SK-N-SH (cell line): ENCODE measurements at regions not wholly inside any gene's neighbourhood (a gene's known extent, or its start where the extent isn't known, plus 50 kb on each side); places are given as distances from the start of the nearest gene placed in this dataset.

ENCODE experiments used
- CTCF ChIA-PET: fragments of 300-600, 350-600 bp; formaldehyde crosslinking; extraction: SDS; loops from one replicate; lab custom pipeline; 2021; lab: Yijun Ruan, JAX
- POLR2A ChIA-PET: fragments of 350-600 bp; sonication (Branson Sonifier 250); formaldehyde crosslinking; extraction: SDS; loops from one replicate; lab custom pipeline; 2020; ENCODE audit warnings: antibody characterized with exemption, inconsistent platforms; lab: Yijun Ruan, JAX
- DNase-seq: peaks from one replicate; pipeline ENCODE4 v3.0.0; 2012
- H2AFZ ChIP-seq: fragments of 200-600 bp; sonication (generic); 2 replicates; pipeline ENCODE4 v1.8.1; 2016; ENCODE audit warnings: antibody characterized with exemption, mild to moderate bottlenecking, low read depth
- H3F3A ChIP-seq: fragments of 200-600 bp; sonication (generic); replicated peaks from 2 replicates; pipeline ENCODE3; 2016; ENCODE audit warnings: antibody characterized with exemption, mild to moderate bottlenecking; ENCODE audit not compliant: insufficient read depth
- H3K27ac ChIP-seq, 2 experiments: fragments of 200-500 bp in 1 of 2; fragments of 200-600 bp in 1 of 2; sonication (Bioruptor generic) in 1 of 2; sonication (generic), shearing (Covaris generic) in 1 of 2; 2 replicates each; pipeline versions ENCODE4 v1.5.1 to v1.6.1; 2014 to 2016; ENCODE audit warnings: low read depth in 2 of 2, inconsistent platforms in 1 of 2, low read length in 1 of 2, mild to moderate bottlenecking in 1 of 2, mixed read lengths in 1 of 2
- H3K27me3 ChIP-seq: fragments of 200-600 bp; sonication (generic), shearing (Covaris generic); 2 replicates; pipeline ENCODE4 v1.6.1; 2016; ENCODE audit warnings: mixed run types; ENCODE audit not compliant: insufficient read depth
- H3K36me3 ChIP-seq, 2 experiments: fragments of 200-500 bp in 1 of 2; fragments of 200-600 bp in 1 of 2; sonication (Bioruptor generic) in 1 of 2; sonication (generic) in 1 of 2; replicated peaks in 1 of 2; 2 replicates each; pipeline versions ENCODE3 to v1.5.1; 2014 to 2016; ENCODE audit warnings: low read length in 1 of 2, mild to moderate bottlenecking in 1 of 2; ENCODE audit not compliant: insufficient read depth in 2 of 2, control insufficient read depth in 1 of 2
- H3K4me1 ChIP-seq, 2 experiments: fragments of 200-500 bp in 1 of 2; fragments of 200-600 bp in 1 of 2; sonication (Bioruptor generic) in 1 of 2; sonication (generic), shearing (Covaris generic) in 1 of 2; 2 replicates each; pipeline versions ENCODE4 v1.5.1 to v1.6.1; 2014 to 2016; ENCODE audit warnings: low read depth in 1 of 2, low read length in 1 of 2, mixed run types in 1 of 2; ENCODE audit not compliant: insufficient read depth in 2 of 2, control insufficient read depth in 1 of 2
- H3K4me2 ChIP-seq: fragments of 200-600 bp; sonication (generic), shearing (Covaris generic); 2 replicates; pipeline ENCODE4 v1.6.1; 2017; ENCODE audit warnings: mixed run types
- H3K4me3 ChIP-seq, 2 experiments: fragments of 200-500 bp in 1 of 2; fragments of 200-600 bp in 1 of 2; sonication (Bioruptor generic) in 1 of 2; sonication (generic), shearing (Covaris generic) in 1 of 2; 2 replicates each; pipeline versions ENCODE4 v1.5.1 to v1.8.1; 2014 to 2016; ENCODE audit warnings: low read depth in 2 of 2, inconsistent platforms in 1 of 2, low read length in 1 of 2, mild to moderate bottlenecking in 1 of 2, mixed read lengths in 1 of 2, moderate library complexity in 1 of 2
- H3K79me2 ChIP-seq: fragments of 200-600 bp; sonication (generic); 2 replicates; pipeline ENCODE4 v1.8.1; 2017; ENCODE audit warnings: mild to moderate bottlenecking; ENCODE audit not compliant: insufficient read depth
- H3K9ac ChIP-seq: fragments of 200-600 bp; sonication (generic); 2 replicates; pipeline ENCODE4 v1.6.1; 2017; ENCODE audit warnings: mixed run types
- H3K9me2 ChIP-seq: fragments of 200-600 bp; sonication (generic); 2 replicates; pipeline ENCODE4 v1.6.1; 2017; ENCODE audit warnings: mixed run types
- H3K9me3 ChIP-seq: fragments of 200-600 bp; sonication (generic); 2 replicates; pipeline ENCODE4 v1.6.1; 2017; ENCODE audit warnings: mixed run types, mild to moderate bottlenecking, moderate library complexity
- H4K20me1 ChIP-seq: fragments of 200-600 bp; sonication (generic); 2 replicates; pipeline ENCODE4 v1.6.1; 2017; ENCODE audit warnings: mild to moderate bottlenecking, mixed run types; ENCODE audit not compliant: insufficient read depth
- ELF1 ChIP-seq: IDR thresholded peaks from 2 replicates; pipeline ENCODE4 v1.4.0; 2012
- EP300 ChIP-seq, 2 experiments: IDR thresholded peaks; 2 replicates each; pipeline versions ENCODE4 v1.4.0 to v1.6.1; 2012; ENCODE audit warnings: borderline replicate concordance in 1 of 2, low read depth in 1 of 2, low read length in 1 of 2
- FOSL2 ChIP-seq: IDR thresholded peaks from 2 replicates; pipeline ENCODE4 v1.4.0; 2012; ENCODE audit warnings: low read depth, mild to moderate bottlenecking, moderate library complexity, borderline replicate concordance
- FOXJ3 ChIP-seq: sonication (generic); formaldehyde crosslinking; IDR thresholded peaks from 2 replicates; pipeline ENCODE4 v1.5.1; 2020; ENCODE audit warnings: mild to moderate bottlenecking, missing genetic modification reagents
- JUND ChIP-seq: IDR thresholded peaks from 2 replicates; pipeline ENCODE4 v1.4.0; 2012
- MEF2A ChIP-seq: IDR thresholded peaks from 2 replicates; pipeline ENCODE4 v1.4.0; 2012; ENCODE audit warnings: low read depth, borderline replicate concordance
- MXI1 ChIP-seq: IDR thresholded peaks from 2 replicates; pipeline ENCODE4 v1.6.1; 2012; ENCODE audit warnings: mild to moderate bottlenecking, low read depth, low read length, improper control_type of control experiment
- NFIC ChIP-seq: IDR thresholded peaks from 2 replicates; pipeline ENCODE4 v1.4.0; 2012; ENCODE audit warnings: borderline replicate concordance
- NRF1 ChIP-seq: IDR thresholded peaks from 2 replicates; pipeline ENCODE4 v1.6.1; 2012; ENCODE audit warnings: low read depth, mild to moderate bottlenecking, low read length
- POLR2AphosphoS5 ChIP-seq: IDR thresholded peaks from 2 replicates; pipeline ENCODE4 v1.6.1; 2012; ENCODE audit warnings: low read depth, low read length
- RXRA ChIP-seq: IDR thresholded peaks from 2 replicates; pipeline ENCODE4 v1.4.0; 2012; ENCODE audit warnings: low read depth, mild to moderate bottlenecking, borderline replicate concordance
- TAF1 ChIP-seq: IDR thresholded peaks from 2 replicates; pipeline ENCODE4 v1.6.1; 2012; ENCODE audit warnings: low read depth, mild to moderate bottlenecking, low read length, moderate library complexity, borderline replicate concordance
- TCF12 ChIP-seq: IDR thresholded peaks from 2 replicates; pipeline ENCODE4 v1.4.0; 2012
- YY1 ChIP-seq: IDR thresholded peaks from 2 replicates; pipeline ENCODE4 v1.4.0; 2012; ENCODE audit warnings: low read depth, mild to moderate bottlenecking
- TF ChIP-seq, protein P1 (sequence below): fragments of 150-350 bp; IDR thresholded peaks from 2 replicates; pipeline ENCODE4 v1.6.1; 2016; ENCODE audit warnings: mild to moderate bottlenecking, low read depth, low read length
- TF ChIP-seq, protein P2 (sequence below): fragments of 200-600 bp; sonication (generic); IDR thresholded peaks from 2 replicates; pipeline ENCODE4 v1.6.1; 2017; ENCODE audit warnings: antibody characterized with exemption, mild to moderate bottlenecking, moderate library complexity
- TF ChIP-seq, protein P3 (sequence below): IDR thresholded peaks from 2 replicates; pipeline ENCODE4 v1.6.1; 2012; ENCODE audit warnings: mild to moderate bottlenecking, low read depth, low read length, moderate library complexity
- TF ChIP-seq, protein P4 (sequence below): IDR thresholded peaks from 2 replicates; pipeline ENCODE4 v1.4.0; 2012; ENCODE audit warnings: low read depth, borderline replicate concordance
- TF ChIP-seq, protein P5 (sequence below): IDR thresholded peaks from 2 replicates; pipeline ENCODE4; 2012
- TF ChIP-seq, protein P6 (sequence below): fragments of 150-350 bp; IDR thresholded peaks from 2 replicates; pipeline ENCODE4 v1.6.1; 2017; ENCODE audit warnings: antibody characterized with exemption, low read length, low read depth, borderline replicate concordance

DNA sequence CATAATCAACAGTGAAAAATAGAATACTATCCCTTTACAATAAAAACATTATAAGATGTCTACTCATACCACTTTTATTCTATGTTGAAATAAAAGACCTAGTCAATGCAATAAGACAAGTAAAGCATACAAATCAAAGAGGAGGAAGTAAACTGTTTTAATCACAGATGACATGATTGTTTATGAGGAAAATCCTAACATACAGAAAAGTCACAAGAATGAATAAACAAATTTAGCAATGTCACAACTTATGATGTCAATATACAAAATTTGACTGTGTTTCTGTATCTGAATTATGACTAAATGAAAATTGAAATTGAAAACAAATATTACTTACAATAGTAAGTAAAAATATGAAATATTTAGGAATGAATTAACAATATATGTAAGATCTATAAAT lies 221.9 kb upstream of the GRIA4 start:
- CTCF ChIA-PET, result no interaction called here
- Histone ChIP-seq H3F3A (no peaks in the 10 kb centered on the region), H3K4me3 (no peak overlapping the region), H3K4me1 (no peaks in the 10 kb centered on the region), H3K27me3 (no peaks in the 10 kb centered on the region), H3K27ac (no peak overlapping the region), H3K4me2 (no peak overlapping the region), H3K9ac (no peak overlapping the region), H3K9me3 (no peaks in the 10 kb centered on the region), H3K79me2 (no peaks in the 10 kb centered on the region), H4K20me1 (no peaks in the 10 kb centered on the region), H3K36me3 (no peaks in the 10 kb centered on the region), H2AFZ (no peak overlapping the region), H3K9me2 (no peaks in the 10 kb centered on the region)
- TF ChIP-seq, protein P1, sequence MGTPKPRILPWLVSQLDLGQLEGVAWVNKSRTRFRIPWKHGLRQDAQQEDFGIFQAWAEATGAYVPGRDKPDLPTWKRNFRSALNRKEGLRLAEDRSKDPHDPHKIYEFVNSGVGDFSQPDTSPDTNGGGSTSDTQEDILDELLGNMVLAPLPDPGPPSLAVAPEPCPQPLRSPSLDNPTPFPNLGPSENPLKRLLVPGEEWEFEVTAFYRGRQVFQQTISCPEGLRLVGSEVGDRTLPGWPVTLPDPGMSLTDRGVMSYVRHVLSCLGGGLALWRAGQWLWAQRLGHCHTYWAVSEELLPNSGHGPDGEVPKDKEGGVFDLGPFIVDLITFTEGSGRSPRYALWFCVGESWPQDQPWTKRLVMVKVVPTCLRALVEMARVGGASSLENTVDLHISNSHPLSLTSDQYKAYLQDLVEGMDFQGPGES, result no peak
- TF ChIP-seq TCF12 (no peak), YY1 (no peak), FOSL2 (no peak), TAF1 (no peak), JUND (no peak), MXI1 (no peak), ELF1 (no peak), MEF2A (no peak), RXRA (no peak), POLR2AphosphoS5 (no peak), FOXJ3 (CRISPR knock-in tag) (no peak), NFIC (no peak), NRF1 (no peak), EP300 (IDR thresholded peaks at IDR 0.05; ENCODE audit: borderline replicate concordance in 1 of 2, low read depth in 1 of 2, low read length in 1 of 2) (no peak)
- TF ChIP-seq, protein P2, sequence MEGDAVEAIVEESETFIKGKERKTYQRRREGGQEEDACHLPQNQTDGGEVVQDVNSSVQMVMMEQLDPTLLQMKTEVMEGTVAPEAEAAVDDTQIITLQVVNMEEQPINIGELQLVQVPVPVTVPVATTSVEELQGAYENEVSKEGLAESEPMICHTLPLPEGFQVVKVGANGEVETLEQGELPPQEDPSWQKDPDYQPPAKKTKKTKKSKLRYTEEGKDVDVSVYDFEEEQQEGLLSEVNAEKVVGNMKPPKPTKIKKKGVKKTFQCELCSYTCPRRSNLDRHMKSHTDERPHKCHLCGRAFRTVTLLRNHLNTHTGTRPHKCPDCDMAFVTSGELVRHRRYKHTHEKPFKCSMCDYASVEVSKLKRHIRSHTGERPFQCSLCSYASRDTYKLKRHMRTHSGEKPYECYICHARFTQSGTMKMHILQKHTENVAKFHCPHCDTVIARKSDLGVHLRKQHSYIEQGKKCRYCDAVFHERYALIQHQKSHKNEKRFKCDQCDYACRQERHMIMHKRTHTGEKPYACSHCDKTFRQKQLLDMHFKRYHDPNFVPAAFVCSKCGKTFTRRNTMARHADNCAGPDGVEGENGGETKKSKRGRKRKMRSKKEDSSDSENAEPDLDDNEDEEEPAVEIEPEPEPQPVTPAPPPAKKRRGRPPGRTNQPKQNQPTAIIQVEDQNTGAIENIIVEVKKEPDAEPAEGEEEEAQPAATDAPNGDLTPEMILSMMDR, result no peak
- TF ChIP-seq, protein P3, sequence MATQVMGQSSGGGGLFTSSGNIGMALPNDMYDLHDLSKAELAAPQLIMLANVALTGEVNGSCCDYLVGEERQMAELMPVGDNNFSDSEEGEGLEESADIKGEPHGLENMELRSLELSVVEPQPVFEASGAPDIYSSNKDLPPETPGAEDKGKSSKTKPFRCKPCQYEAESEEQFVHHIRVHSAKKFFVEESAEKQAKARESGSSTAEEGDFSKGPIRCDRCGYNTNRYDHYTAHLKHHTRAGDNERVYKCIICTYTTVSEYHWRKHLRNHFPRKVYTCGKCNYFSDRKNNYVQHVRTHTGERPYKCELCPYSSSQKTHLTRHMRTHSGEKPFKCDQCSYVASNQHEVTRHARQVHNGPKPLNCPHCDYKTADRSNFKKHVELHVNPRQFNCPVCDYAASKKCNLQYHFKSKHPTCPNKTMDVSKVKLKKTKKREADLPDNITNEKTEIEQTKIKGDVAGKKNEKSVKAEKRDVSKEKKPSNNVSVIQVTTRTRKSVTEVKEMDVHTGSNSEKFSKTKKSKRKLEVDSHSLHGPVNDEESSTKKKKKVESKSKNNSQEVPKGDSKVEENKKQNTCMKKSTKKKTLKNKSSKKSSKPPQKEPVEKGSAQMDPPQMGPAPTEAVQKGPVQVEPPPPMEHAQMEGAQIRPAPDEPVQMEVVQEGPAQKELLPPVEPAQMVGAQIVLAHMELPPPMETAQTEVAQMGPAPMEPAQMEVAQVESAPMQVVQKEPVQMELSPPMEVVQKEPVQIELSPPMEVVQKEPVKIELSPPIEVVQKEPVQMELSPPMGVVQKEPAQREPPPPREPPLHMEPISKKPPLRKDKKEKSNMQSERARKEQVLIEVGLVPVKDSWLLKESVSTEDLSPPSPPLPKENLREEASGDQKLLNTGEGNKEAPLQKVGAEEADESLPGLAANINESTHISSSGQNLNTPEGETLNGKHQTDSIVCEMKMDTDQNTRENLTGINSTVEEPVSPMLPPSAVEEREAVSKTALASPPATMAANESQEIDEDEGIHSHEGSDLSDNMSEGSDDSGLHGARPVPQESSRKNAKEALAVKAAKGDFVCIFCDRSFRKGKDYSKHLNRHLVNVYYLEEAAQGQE, result no peak
- TF ChIP-seq, protein P4, sequence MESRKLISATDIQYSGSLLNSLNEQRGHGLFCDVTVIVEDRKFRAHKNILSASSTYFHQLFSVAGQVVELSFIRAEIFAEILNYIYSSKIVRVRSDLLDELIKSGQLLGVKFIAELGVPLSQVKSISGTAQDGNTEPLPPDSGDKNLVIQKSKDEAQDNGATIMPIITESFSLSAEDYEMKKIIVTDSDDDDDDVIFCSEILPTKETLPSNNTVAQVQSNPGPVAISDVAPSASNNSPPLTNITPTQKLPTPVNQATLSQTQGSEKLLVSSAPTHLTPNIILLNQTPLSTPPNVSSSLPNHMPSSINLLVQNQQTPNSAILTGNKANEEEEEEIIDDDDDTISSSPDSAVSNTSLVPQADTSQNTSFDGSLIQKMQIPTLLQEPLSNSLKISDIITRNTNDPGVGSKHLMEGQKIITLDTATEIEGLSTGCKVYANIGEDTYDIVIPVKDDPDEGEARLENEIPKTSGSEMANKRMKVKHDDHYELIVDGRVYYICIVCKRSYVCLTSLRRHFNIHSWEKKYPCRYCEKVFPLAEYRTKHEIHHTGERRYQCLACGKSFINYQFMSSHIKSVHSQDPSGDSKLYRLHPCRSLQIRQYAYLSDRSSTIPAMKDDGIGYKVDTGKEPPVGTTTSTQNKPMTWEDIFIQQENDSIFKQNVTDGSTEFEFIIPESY, result no peak
- TF ChIP-seq, protein P5, sequence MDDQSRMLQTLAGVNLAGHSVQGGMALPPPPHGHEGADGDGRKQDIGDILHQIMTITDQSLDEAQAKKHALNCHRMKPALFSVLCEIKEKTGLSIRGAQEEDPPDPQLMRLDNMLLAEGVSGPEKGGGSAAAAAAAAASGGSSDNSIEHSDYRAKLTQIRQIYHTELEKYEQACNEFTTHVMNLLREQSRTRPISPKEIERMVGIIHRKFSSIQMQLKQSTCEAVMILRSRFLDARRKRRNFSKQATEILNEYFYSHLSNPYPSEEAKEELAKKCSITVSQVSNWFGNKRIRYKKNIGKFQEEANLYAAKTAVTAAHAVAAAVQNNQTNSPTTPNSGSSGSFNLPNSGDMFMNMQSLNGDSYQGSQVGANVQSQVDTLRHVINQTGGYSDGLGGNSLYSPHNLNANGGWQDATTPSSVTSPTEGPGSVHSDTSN, result no peak
- TF ChIP-seq, protein P6, sequence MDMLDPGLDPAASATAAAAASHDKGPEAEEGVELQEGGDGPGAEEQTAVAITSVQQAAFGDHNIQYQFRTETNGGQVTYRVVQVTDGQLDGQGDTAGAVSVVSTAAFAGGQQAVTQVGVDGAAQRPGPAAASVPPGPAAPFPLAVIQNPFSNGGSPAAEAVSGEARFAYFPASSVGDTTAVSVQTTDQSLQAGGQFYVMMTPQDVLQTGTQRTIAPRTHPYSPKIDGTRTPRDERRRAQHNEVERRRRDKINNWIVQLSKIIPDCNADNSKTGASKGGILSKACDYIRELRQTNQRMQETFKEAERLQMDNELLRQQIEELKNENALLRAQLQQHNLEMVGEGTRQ, result no peak
- DNase-seq, result no peak
- POLR2A ChIA-PET, result no interaction called here
